HG03378 (cell line): ENCODE measurements at regions not wholly inside any gene's neighbourhood (a gene's known extent, or its start where the extent isn't known, plus 50 kb on each side); places are given as distances from the start of the nearest gene placed in this dataset.
"Not testable (repeated sequence)": the region's sequence is repeated elsewhere in the genome, so short reads cannot be mapped to it uniquely, and the experiment has no call there.

Experiments used
- ATAC-seq: cut with Tn5 transposase; IDR thresholded peaks from one replicate; pipeline ENCODE4 v1.9.1; 2021; ENCODE audit warnings: mild to moderate bottlenecking, moderate library complexity; ENCODE audit not compliant: unreplicated experiment

DNA sequence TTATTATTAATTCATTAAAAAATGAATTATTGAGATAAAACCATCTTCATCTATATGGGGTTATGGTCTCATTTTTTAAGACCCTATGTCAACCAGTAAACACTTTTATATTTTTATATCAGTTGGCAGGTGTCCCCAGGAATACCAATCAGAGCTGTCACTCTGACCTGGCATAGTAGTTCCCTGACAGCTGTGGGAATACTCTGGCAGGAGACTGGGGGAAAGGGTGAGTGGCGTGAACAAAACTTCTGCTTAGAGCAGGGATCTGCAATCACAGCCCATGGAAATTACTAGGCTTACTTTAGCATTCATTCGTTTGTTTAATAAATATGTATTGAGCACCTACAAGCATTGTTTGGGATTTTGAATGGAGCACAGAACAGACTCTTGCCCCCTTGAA is 254.1 kb upstream of the KLF3 start:
- no peak for ATAC-seq

DNA sequence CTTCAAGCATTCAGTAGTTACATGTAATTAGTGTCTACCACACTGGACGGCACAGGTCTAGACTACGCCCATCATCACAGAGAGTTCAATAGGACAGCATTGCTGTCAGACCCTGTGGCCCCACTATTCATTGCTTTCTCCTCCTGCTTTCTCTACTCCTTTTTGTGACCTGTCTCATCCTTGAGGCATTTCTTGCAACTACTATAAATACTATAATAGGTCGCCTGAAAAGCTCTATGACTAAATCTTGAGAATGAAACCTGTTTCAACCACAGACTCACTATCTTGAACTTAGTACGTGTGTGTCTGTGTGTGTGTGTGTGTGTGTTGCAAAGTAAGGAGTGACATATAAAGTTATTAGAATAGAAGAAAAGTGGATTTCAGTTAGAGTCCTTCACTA is 252.9 kb upstream of the KLF3 start:
- ATAC-seq: peak; percentile 88

- no peak for ATAC-seq
Observed at GRCh38 chr4:38411981-38412536, 251.9 kb upstream of the KLF3 start.

DNA sequence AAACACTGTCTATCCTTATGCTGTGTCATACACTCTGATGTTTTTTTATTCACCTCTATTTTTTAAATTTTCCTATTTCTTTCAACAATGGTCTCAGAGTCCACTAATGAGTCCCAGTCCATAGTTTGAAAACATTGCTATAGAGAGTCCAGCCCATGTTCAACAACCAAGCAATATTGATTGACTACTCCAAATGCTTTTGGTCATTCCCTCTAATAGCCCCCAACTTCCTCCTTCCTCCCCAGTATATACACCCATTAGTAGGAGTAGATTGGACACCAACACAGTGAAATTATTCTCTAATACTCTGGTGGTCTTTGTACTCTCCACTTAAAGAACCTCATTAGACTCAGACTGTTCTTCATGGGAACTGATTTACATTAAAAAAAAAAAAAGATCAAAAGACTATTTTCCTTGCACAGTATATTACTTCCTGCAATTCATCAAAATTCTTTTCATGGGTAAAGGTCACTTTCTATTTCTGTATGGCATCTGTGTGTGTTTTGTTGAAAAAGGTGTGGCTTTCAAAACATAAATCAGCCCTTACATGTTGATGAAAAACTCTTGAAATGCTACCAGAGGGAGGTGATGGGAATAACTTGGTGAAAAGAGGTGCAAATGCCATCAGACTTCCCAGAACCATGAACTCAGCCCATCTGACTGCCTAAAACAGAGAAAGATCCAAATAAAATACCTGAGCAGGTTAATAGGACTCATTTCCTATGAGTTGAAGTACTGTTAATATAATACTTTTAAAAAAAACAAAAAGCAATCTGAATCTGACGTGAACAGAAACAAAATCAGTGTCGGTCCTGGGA is 250.3 kb upstream of the KLF3 start:
- no peak for ATAC-seq

GRCh38 chr4:38414410-38414809 is 249.6 kb upstream of the KLF3 start:
- no peak for ATAC-seq

GRCh38 chr4:38415682-38416081 is 248.3 kb upstream of the KLF3 start:
- ATAC-seq: no peak

DNA sequence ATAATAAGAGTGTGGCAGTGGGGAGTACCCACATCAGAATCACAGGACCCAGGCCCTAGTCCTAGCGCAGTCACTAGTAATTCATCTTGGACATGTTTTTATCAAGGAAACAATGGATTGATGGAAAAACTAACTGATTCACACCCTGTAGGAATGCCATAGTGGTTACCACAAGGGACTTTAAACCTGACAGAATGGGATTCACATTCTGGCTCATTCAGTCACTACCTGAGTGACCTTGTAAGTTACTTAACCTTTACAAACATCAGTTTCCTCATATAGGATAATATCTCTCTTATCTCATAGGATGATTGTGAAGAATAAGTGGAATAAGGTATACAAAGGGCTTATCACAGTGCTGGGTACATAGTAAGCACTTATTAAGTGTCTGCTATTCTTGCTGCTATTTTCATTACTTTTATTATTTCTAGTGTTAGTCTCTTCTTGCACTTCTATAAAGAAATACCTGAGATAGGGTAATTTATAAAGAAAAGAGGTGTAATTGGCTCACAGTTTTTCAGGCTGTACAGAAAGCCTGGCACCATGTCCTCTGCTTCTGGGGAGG is 247.5 kb upstream of the KLF3 start:
- no peak for ATAC-seq

GRCh38 chr4:38420254-38420653 is 243.7 kb upstream of the KLF3 start:
- ATAC-seq: not testable (repeated sequence)

GRCh38 chr4:38422850-38423249 is 241.1 kb upstream of the KLF3 start:
- no peak for ATAC-seq

DNA sequence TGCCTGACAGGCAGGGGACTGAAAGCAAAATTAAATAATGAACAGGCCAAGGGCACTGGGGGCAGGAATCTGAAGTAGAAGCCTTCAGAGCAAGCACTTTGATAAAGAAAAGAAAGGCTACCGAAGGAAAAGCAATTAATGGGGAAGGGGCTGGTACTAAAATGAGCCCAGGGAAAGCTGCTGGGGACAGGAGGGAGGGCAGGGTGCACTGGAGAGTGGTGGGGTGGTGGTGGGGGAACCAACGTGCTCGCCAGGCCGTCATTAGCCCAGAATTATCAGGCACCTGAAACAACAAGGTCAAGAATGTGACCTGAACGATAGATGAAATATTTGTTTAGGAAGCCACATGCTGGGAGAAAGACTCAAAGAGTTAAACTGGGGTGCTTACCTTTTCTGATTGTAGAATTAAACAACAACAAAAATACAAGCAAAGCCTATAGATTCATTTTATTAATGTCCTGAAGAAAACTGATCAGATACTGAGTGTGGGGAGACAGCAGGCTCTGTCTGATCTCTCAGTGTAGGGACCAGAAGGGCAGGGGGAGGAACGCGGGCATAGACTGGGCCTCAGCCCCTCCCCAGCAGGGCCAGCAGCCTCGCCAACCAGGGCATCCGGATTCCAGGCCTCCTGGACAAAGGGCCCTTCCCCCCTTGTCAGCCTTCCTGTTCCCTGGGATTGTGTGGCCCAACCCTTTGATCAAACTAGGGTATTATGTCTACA is 239.7 kb upstream of the KLF3 start:
- ATAC-seq: no peak

DNA sequence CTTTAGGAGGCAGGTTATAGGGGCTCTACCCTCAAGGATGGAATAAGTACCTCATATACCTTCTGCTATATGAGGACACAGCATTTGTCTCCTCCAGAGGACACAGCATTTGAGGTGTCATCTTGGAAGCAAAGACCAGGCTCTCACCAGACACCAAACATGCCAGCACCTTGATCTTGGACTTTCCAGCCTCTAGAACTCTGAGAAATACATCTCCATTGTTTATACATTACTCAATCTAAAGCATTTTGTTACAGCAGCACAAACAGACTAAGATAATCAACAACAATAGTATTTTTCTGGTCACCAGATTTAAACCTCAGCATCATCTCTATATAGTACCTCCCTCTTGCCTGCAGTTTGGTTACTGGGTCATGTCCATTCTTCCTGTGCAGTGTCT is 237.5 kb upstream of the KLF3 start:
- no peak for ATAC-seq

DNA sequence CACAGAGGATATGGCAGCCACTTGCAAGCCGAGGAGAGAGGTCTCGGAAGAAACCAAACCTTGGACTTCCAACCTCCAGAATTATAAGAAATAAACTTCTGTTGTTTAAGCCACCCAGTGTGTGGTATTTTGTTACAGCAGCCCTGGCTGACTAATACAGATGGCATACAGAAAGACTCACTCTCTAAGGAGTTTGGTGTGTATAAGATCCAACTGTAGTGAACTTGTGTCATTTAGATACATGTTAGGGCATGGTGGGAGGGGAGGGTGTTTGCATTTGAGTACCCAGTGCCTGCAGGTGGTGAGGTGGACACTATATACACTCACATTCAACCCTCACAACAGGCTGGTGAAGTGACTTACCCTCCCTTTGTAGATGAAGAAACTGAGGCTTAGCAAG is 233.2 kb upstream of the KLF3 start:
- ATAC-seq: no peak

DNA sequence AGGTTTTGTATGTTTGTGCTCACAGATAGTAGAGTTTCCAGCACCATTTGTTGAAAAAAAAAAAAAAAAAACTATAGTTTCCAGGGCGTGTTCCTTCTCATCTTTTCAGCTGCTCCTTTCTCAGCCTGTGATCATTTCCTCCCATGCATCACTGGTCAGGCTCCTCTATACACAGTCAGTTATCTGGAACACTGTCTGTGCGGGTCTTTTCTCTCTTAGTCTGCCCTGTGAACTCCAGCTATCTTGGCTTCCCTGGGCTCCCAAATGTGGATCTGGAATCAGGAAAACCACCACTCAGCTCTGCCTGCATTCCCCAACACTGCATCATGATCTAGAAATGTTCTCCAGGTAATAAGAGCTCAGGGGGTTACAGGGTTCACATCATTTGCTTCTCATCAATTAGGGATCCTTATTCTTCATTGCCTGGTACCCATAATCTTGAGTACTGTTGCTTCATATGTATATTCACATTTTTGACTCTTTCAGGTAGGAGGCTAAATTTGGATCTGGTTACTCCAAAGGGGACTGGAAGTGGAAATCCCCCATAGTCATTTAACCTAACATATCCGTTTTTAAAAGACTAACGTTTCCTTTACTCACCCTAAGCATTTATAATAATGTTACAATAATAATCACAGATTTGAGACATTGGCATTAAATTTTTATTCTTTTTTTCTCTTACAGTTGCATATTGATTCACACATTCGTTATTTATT is 221.8 kb upstream of the KLF3 start:
- no peak for ATAC-seq

DNA sequence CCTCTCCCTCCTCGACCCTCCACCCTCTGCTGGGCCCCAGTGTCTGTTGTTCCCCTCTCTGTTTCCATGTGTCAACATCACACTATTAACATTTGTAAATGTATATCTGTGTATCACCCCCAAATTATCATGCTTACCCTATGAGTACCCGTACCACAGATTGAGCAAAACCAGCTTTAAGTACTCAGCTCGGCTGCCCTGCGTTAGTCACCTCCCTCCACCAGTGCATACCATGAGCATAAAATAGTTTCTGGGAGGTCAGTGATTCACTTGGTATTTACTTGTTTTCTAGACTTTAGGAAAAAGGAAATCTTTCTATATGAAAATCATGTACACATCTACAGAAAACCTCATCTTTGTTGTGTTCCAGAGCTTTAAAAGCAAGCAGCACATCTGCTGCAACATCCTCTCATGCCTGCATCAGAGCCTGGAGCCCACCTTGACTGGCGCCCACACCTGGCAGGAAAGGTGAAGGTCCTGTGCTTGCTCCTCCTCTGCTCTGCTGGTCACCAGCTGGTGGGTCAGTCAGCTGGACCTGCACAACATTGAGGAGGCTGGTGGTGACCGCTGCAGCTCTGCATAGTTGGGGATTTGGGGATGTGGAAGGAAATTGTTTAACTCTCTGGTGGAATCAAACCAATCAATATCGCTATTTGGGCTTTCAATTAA is 214.4 kb upstream of the KLF3 start:
- no peak for ATAC-seq

- ATAC-seq: peak; percentile 66
Observed at GRCh38 chr4:38452009-38452408, 212.0 kb upstream of the KLF3 start.

DNA sequence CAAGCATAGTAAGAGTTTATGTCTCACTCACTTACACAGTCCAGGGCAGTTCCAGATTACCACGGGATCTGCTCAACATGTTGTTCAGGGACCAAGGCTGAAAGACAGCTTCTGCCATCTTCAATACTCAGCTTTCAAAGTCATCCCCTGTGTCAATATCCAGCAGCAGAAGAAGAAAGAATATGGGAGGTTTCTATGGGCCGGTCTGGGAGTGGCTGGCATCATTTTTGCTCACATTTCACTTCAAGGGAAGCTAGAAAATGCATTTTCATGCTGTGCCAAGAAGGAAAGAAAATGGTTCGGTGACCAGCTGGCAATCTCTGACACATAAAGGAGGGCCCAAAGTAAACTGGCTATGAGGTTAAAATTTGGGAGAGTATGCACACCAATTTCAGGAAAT is 211.5 kb upstream of the KLF3 start:
- no peak for ATAC-seq

GRCh38 chr4:38453253-38453881 is 210.6 kb upstream of the KLF3 start:
- no peak for ATAC-seq

DNA sequence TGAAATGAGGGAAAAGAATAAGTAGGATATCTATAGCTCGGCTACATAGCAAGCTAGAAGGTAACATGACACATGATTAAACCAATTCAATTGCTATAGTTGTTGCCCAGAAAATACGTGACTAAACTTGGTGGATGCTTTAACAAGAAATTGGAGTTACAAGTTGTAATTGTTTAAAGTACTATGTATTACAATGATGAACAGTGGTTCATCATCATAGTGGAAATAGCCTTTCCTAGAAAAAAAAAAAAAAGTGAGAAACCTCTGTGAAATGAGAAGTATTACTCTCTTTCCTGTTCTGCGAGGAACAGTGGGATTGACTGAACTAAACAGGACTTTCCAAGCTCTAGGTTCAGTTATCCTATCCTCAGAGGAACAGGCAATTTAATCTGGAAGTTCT is 209.7 kb upstream of the KLF3 start:
- no peak for ATAC-seq

DNA sequence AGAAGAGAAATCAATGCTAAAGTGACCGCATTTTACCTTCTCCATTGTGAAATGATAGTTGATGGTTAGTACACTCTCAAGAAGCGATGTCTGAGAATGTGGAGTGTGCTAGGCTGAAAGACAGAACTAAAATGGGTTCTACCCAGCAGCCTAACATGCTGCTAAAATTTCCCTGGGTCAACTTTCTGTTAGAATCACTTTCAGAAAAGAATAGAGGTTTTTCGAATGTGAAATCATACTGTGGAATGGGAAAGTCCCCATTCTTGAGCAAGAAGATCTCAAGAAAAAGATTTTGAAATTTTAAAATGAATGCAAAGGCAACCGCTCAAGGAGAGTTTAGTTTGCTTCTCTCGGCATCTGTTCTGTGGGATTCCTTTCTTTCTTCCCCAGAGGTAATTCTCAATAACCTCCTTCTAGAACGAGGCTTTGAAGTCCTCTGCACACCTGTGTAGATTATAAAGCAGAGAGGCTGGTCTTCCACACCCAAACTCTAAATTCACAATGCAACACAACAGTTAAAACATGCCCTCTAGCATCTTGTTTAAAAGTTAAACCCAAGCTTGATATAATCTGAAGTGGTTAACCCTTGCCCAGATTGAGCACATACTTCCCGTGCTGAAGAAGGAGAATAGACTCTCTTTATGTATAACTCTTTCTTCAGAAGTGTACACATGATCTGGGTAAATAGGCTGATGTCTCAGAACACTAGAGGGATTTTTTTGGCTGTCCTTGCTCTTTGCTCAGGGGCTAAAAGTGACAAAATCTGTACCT is 208.7 kb upstream of the KLF3 start:
- ATAC-seq: peak; percentile 67
